HEK293T (cell line): ENCODE measurements at regions not wholly inside any gene's neighbourhood (a gene's known extent, or its start where the extent isn't known, plus 50 kb on each side); places are given as distances from the start of the nearest gene placed in this dataset.

Source experiments
- ELF4 ChIP-seq: fragments of 450-650 bp; IDR thresholded peaks from 2 replicates; pipeline ENCODE4 v1.6.1; 2017; ENCODE audit warnings: antibody characterized with exemption
- FOXA1 ChIP-seq: fragments of 450-650 bp; IDR thresholded peaks from 2 replicates; pipeline ENCODE4 v1.6.1; 2016; ENCODE audit warnings: mild to moderate bottlenecking
- FOXK2 ChIP-seq: fragments of 450-650 bp; IDR thresholded peaks from 2 replicates; pipeline ENCODE4 v1.6.1; 2016; ENCODE audit warnings: mild to moderate bottlenecking
- FOXM1 ChIP-seq: fragments of 450-650 bp; IDR thresholded peaks from 2 replicates; pipeline ENCODE4 v1.6.1; 2017; ENCODE audit warnings: mild to moderate bottlenecking, borderline replicate concordance
- SUZ12 ChIP-seq: fragments of 450-650 bp; IDR thresholded peaks from 2 replicates; pipeline ENCODE4 v1.6.1; 2016; ENCODE audit warnings: mild to moderate bottlenecking
- TARDBP ChIP-seq: fragments of 450-650 bp; IDR thresholded peaks from 2 replicates; pipeline ENCODE4 v1.6.1; 2016

DNA sequence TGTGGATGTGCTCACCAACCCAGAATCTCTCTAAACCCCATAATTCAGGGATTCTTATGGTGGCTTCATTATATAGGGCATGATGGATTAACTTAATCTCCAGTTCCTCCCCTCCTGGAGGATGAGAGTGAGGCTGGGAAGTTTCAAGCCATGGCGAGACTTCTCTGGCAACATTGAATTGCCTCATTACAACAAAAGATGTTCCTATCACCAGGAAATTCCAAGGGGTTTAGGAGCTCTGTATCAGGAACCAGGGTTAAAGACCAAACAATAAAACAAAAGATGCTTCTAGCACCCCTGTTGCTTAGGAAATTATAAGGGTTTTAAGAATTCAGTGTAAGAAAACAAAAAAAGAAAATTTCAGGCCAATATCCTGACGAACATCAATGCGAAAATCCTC, 100.1 kb downstream of the NAB1 start:
- TF ChIP-seq FOXK2 (no peak), ELF4 (no peak), SUZ12 (no peak), TARDBP (no peak), FOXA1 (no peak), FOXM1 (no peak)
